Activated naive CD4-positive, alpha-beta T cell treated with Interleukin-2 at 50 U/mL for 16 hours (primary cell): ENCODE measurements at regions not wholly inside any gene's neighbourhood (a gene's known extent, or its start where the extent isn't known, plus 50 kb on each side); places are given as distances from the start of the nearest gene placed in this dataset.

ENCODE experiments used
- DNase-seq: peaks from one replicate; pipeline ENCODE4 v3.0.0-alpha.2; 2020

- no peak for DNase-seq
These were observed 397.3 kb upstream of the MIR17HG start for GRCh38 chr13:90950160-90950559.

DNA sequence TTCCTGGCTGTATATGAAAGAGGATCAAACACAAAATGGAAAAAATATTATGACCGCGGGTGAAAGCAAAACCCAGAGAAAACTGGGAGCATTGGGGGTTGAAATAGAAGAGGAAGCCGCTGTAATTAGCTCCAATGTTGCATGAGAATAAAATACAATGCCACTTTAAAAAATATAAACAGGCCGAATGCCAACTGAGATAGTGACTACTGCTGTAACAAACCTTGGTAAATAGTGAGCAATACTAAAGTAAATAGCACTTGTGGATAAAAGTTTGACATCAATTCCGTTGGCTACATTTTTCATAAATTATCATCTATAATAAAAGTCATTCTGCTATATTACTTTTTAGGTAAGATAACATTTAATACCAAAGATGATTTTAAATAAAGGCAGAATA is 395.8 kb upstream of the MIR17HG start:
- no peak for DNase-seq

DNA sequence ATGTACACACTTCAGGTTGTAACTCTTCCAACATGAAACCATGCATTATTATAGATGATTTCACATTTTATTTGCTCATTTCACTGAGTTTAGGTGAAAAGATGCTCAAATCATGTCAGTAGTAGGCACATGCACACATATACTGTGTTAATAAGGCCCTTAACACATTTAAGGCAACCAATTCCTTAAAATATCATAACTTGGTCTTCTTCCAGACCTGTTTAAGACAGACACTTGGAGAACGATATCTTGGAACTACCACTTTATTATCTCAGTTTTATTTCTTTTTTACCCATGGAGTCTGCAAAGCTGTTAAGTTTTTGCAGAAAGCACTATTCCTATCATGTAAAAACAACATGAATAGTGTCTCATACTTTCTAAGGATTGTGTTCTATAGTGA is 395.2 kb upstream of the MIR17HG start:
- no peak for DNase-seq

- no peak for DNase-seq
These were observed 392.8 kb upstream of the MIR17HG start for GRCh38 chr13:90954605-90955195.

GRCh38 chr13:90956031-90956430 is 391.5 kb upstream of the MIR17HG start:
- no peak for DNase-seq

- DNase-seq = no peak
These were observed 388.6 kb upstream of the MIR17HG start for GRCh38 chr13:90958866-90959265.

DNA sequence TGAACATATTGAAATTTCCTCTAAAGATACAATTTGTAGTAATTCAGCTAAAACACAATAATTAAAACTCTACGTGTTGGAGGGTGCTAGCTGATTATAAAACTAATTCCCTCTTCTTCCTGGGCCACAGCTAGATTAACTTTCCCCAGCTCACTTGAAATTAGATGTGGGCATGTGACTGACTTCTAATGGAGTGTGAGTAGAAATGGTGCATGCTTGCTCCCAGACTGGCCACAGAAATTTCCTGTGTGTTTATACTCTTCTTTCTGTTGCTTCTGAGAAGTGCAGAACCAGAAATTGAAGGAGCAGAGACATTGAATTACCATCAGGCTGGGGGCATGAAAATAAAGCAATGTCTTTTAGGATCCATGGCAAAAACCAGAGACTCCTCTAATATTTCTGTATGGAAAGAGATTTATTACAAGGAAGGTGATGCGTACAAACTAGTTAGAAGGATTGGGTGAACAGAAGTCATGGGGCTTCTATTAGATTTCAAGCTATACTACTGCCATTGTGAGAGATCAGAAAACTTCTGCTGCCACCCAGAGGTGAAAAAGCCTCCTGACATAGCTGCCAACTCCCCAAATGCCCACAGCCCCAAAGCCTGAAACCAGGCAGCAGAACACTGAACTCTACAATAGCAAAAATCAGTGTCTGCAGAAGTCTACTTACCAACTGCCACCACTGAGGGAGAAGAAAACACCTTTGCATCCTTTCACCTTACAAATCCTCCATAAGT is 379.2 kb upstream of the MIR17HG start:
- DNase-seq = no peak

- no peak for DNase-seq
These were observed 373.1 kb upstream of the MIR17HG start for GRCh38 chr13:90974249-90974975.

DNA sequence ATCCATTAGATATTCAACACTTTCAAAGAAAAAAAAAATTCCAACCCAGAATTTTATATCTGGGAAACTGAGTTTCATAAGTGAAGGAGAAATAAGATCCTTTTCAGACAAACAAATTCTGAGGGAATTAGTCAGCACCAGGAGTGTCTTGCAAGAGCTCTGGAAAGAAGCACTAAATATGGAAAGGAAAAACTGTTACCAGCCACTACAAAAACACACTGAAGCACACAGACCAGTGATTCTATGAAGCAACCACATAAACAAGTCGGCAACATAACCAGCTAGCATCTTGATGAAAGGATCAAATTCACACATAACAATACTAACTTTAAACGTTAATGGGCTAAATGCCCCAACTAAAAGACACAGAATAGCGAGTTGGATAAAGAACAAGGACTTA is 368.4 kb upstream of the MIR17HG start:
- no peak for DNase-seq

DNA sequence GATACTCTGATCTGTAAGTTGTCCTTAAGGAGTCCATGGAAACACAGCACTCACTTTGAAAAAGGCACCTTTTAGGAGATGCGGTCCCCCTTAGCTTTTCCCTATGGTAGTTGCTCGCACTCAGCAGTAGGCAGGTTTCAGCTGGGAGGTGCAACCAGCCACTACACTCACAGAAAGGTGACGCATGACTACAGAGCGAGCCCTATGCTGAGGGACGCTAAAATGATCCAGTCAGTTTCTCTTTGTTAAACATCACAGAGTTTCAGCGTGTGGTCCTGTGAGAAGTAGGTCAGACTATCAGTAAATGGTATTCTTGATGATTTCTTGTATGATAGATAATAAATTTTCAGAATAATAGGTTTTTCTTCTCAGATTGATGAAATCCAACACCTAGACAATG is 362.7 kb upstream of the MIR17HG start:
- DNase-seq = no peak

DNA sequence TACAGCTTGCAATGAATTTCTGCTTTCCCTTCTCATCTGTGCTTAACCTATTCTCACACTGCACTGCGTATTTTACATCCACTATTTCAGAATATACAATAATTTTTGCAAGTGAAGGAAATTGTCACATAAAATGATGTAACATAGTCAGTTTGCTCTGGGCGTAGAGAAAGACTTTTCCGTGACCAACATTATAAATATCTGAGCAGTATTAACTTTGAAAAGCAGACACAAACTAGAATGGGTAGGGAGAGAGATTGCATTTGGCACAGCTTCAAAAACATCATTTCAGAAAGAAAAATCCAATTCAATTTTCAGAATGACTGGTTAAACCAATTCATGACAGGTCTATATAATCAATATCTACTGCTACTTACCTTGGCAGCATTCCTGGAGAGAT is 352.5 kb upstream of the MIR17HG start:
- no peak for DNase-seq

DNA sequence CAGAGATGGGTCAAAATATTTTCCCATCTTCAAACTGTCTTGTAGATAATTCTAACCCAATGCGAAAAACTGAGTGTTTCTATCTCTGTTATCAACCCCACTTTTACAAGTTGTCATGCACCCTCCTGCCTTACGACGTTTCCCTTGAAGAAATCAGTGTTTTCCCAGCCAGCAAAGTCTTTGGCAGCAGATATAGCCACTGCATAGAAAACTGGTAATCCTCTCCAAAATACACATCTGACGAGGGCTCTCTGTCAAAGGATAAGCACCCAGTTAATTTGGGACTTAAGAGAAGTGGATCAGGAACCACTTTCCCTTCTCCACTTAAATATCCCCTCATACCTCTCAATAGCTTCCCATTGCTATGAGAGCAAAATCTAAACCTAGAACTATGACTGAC is 351.9 kb upstream of the MIR17HG start:
- no peak for DNase-seq

- no peak for DNase-seq
These were observed 349.5 kb upstream of the MIR17HG start for GRCh38 chr13:90997951-90998350.

GRCh38 chr13:90999401-90999800 is 348.1 kb upstream of the MIR17HG start:
- no peak for DNase-seq

GRCh38 chr13:91001371-91001770 is 346.1 kb upstream of the MIR17HG start:
- no peak for DNase-seq

GRCh38 chr13:91014696-91015095 is 332.8 kb upstream of the MIR17HG start:
- DNase-seq = no peak

DNA sequence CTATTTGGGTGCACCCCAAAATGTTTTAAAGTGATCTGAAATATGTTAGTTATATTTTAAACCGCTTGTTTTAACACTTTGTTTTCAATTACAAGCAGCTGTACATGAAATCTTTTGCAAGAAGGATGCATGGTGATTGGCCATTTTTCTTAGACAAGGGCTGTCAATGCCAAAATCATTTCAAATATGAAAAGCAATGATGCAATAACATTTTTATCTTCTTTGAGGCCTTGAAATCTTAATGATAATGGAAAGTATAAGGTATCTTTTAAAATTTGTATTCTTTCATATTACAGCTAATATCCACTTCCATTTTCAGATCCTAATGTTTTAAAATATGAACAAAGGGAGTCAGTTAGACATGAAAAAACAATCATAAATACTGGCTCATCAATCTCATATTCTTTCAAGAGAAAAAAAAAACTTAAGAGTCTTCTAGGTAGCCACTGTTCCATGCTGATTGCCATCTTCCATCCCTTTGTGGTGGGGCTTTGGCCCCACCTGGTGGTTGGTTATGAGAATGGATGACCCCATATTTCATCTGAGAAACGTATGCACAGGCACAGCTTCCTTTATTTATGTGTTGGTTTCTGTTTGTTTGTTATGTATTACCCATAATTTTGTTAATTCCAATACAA is 330.3 kb upstream of the MIR17HG start:
- no peak for DNase-seq

- no peak for DNase-seq
These were observed 329.8 kb upstream of the MIR17HG start for GRCh38 chr13:91017669-91018053.

DNA sequence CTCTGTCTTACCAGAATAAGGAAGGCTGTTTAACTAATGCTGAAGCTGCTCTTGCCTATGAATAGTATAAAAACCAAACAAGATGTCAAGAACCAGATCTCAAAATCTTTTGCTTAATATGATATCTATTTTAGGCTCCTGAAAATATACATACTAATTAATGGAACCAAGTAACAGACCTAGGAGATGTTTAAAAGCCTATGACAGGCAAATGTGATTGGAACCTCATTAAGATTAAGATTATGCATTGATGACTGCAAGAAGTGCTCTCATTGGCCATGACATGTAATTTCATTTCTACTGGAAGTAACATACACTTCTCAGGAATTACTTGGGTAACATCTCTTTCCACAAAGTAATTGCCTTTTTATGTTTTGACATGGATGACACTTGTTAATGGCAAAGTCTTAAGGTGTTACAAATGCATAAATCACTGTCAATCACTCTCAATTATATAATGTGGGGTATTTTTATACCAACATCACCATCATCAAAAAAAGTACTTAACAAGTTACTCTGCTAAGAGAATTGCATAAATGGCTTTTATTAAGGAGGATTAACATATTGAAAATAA is 326.9 kb upstream of the MIR17HG start:
- DNase-seq = no peak

DNA sequence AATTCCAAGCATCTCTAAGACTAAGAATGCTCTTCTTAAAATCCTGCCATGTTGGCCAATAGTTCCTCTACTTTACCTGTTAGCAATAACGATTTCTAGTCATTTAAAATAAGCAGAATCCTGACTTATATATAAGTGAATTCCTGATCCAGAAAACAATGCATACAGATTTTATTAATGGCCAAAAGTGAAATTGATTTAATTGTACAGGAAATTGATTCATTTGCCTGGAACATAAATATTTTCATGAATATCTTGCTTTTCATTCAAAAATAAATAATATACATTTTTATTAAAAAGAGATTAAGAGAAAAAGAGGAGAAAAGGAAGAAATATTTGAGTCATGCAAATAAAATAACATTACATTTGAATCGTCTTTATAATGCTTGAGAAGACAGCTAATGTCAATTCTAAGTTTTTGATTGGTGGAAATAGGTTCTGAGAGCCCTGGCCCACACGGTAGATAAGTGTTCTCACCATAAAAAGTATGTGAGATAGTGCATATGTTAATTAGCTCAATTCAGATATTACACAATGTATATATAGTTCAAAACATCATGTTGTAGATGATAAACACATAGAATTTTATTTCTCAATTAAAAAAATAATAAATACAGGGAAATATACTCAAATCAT is 323.2 kb upstream of the MIR17HG start:
- no peak for DNase-seq

- DNase-seq = no peak
These were observed 322.0 kb upstream of the MIR17HG start for GRCh38 chr13:91025442-91025841.

DNA sequence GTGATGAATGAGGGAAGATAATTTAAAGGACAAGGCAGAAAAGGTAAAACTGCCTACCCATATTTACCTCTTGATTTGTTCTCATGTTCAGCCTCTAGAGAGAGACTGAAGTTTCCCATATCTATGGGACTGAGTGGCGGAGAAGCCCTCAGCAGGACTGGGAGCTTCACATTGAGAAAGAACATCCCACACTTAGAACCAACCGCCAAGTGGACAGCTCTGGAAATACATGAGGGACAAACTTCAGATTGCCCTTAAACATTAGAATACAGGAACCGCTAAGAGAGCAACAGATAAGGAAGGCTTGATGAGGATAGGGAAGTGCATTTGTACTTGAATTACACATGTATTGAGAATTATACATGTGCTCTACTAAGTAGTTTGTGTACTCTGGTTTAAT is 316.0 kb upstream of the MIR17HG start:
- DNase-seq = no peak

- no peak for DNase-seq
These were observed 315.4 kb upstream of the MIR17HG start for GRCh38 chr13:91032104-91032503.
